Neural progenitor cell (in vitro differentiated cells): ENCODE measurements at regions not wholly inside any gene's neighbourhood (a gene's known extent, or its start where the extent isn't known, plus 50 kb on each side); places are given as distances from the start of the nearest gene placed in this dataset.

ENCODE experiments used
- CTCF ChIP-seq: fragments of 200-600 bp; sonication (generic); IDR thresholded peaks from 2 replicates; pipeline ENCODE4 v1.5.1; 2017; ENCODE audit warnings: antibody characterized with exemption, mild to moderate bottlenecking
- EZH2phosphoT487 ChIP-seq: fragments of 200-600 bp; sonication (generic); IDR thresholded peaks from 2 replicates; pipeline ENCODE4 v1.6.1; 2017; ENCODE audit warnings: antibody characterized with exemption

- TF ChIP-seq CTCF (no peak), EZH2phosphoT487 (no peak)
These were observed 74.5 kb upstream of the CD2AP start for GRCh38 chr6:47403056-47403455.
